HEK293 (cell line): ENCODE measurements at regions not wholly inside any gene's neighbourhood (a gene's known extent, or its start where the extent isn't known, plus 50 kb on each side); places are given as distances from the start of the nearest gene placed in this dataset.

ENCODE experiments used
- FEZF1 ChIP-seq: fragments of 450-650 bp; formaldehyde crosslinking; IDR thresholded peaks from 2 replicates; pipeline ENCODE4 v1.5.1; 2016; ENCODE audit warnings: missing biosample characterization, missing genetic modification characterization
- GLI4 ChIP-seq: fragments of 450-650 bp; formaldehyde crosslinking; IDR thresholded peaks from 2 replicates; pipeline ENCODE4 v1.5.1; 2016; ENCODE audit warnings: missing biosample characterization, missing genetic modification characterization
- SCRT1 ChIP-seq: fragments of 450-650 bp; formaldehyde crosslinking; IDR thresholded peaks from 2 replicates; pipeline ENCODE4 v1.5.1; 2016; ENCODE audit warnings: missing biosample characterization, missing genetic modification characterization, borderline replicate concordance
- SP3 ChIP-seq: fragments of 450-650 bp; formaldehyde crosslinking; IDR thresholded peaks from 2 replicates; pipeline ENCODE4 v1.5.1; 2016; ENCODE audit warnings: missing biosample characterization, missing genetic modification characterization
- TRIM28 ChIP-seq: IDR thresholded peaks from 2 replicates; pipeline ENCODE4 v1.6.1; 2011; ENCODE audit warnings: low read length, control low read depth, borderline replicate concordance
- WT1 ChIP-seq: fragments of 450-650 bp; formaldehyde crosslinking; IDR thresholded peaks from 2 replicates; pipeline ENCODE4 v1.5.1; 2016; ENCODE audit warnings: missing biosample characterization, missing genetic modification characterization
- ZEB2 ChIP-seq: fragments of 450-650 bp; formaldehyde crosslinking; IDR thresholded peaks from 2 replicates; pipeline ENCODE4 v1.5.1; 2016; ENCODE audit warnings: missing biosample characterization, missing genetic modification characterization
- ZFP3 ChIP-seq: fragments of 450-650 bp; formaldehyde crosslinking; IDR thresholded peaks from 2 replicates; pipeline ENCODE4 v1.5.1; 2016; ENCODE audit warnings: low read depth, missing biosample characterization, missing genetic modification characterization
- ZNF140 ChIP-seq: fragments of 450-650 bp; formaldehyde crosslinking; IDR thresholded peaks from 2 replicates; pipeline ENCODE4 v1.5.1; 2016; ENCODE audit warnings: missing biosample characterization, missing genetic modification characterization
- ZNF248 ChIP-seq: fragments of 450-650 bp; formaldehyde crosslinking; IDR thresholded peaks from 2 replicates; pipeline ENCODE4 v1.5.1; 2017; ENCODE audit warnings: missing biosample characterization, missing genetic modification characterization
- ZNF292 ChIP-seq: fragments of 450-650 bp; formaldehyde crosslinking; IDR thresholded peaks from 2 replicates; pipeline ENCODE4 v1.5.1; 2016; ENCODE audit warnings: low read depth, missing biosample characterization, missing genetic modification characterization, borderline replicate concordance
- ZNF341 ChIP-seq: fragments of 450-650 bp; formaldehyde crosslinking; IDR thresholded peaks from 2 replicates; pipeline ENCODE4; 2016; ENCODE audit warnings: low read depth, missing biosample characterization, missing genetic modification characterization
- ZNF366 ChIP-seq: fragments of 450-650 bp; formaldehyde crosslinking; conservative IDR thresholded peaks from 2 replicates; pipeline ENCODE4 v1.5.1; 2016; ENCODE audit warnings: missing biosample characterization, missing genetic modification characterization
- ZNF394 ChIP-seq: fragments of 450-650 bp; formaldehyde crosslinking; IDR thresholded peaks from 2 replicates; pipeline ENCODE4 v1.5.1; 2016; ENCODE audit warnings: missing biosample characterization, missing genetic modification characterization, mild to moderate bottlenecking, moderate library complexity, borderline replicate concordance
- ZNF548 ChIP-seq: fragments of 450-650 bp; formaldehyde crosslinking; IDR thresholded peaks from 2 replicates; pipeline ENCODE4 v1.5.1; 2016; ENCODE audit warnings: missing biosample characterization, missing genetic modification characterization
- ZNF555 ChIP-seq: fragments of 450-650 bp; formaldehyde crosslinking; conservative IDR thresholded peaks from 2 replicates; pipeline ENCODE4 v1.5.1; 2017; ENCODE audit warnings: missing biosample characterization, mild to moderate bottlenecking, missing genetic modification characterization, inconsistent platforms
- ZNF585B ChIP-seq: fragments of 450-650 bp; formaldehyde crosslinking; IDR thresholded peaks from 2 replicates; pipeline ENCODE4 v1.5.1; 2016; ENCODE audit warnings: missing biosample characterization, missing genetic modification characterization
- ZNF626 ChIP-seq: fragments of 450-650 bp; sonication (Bioruptor Pico); formaldehyde crosslinking; IDR thresholded peaks from 2 replicates; pipeline ENCODE4 v1.5.1; 2018; ENCODE audit warnings: missing biosample characterization, missing genetic modification characterization, inconsistent platforms
- ZNF660 ChIP-seq: fragments of 450-650 bp; IDR thresholded peaks from 2 replicates; pipeline ENCODE4 v1.5.1; 2018; ENCODE audit warnings: missing biosample characterization, mild to moderate bottlenecking, missing genetic modification characterization
- ZNF768 ChIP-seq: fragments of 450-650 bp; formaldehyde crosslinking; IDR thresholded peaks from 2 replicates; pipeline ENCODE4 v1.5.1; 2018; ENCODE audit warnings: missing biosample characterization, mild to moderate bottlenecking, missing genetic modification characterization
- ZNF791 ChIP-seq: fragments of 450-650 bp; formaldehyde crosslinking; IDR thresholded peaks from 2 replicates; pipeline ENCODE4 v1.5.1; 2016; ENCODE audit warnings: missing biosample characterization, missing genetic modification characterization
- TF ChIP-seq, protein P1 (sequence below): fragments of 450-650 bp; formaldehyde crosslinking; IDR thresholded peaks from 2 replicates; pipeline ENCODE4 v1.5.1; 2016; ENCODE audit warnings: missing biosample characterization, missing genetic modification characterization
- TF ChIP-seq, protein P2 (sequence below): fragments of 450-650 bp; formaldehyde crosslinking; IDR thresholded peaks from 2 replicates; pipeline ENCODE4 v1.5.1; 2016; ENCODE audit warnings: missing biosample characterization, missing genetic modification characterization
- TF ChIP-seq, protein P3 (sequence below): fragments of 450-650 bp; formaldehyde crosslinking; IDR thresholded peaks from 2 replicates; pipeline ENCODE4 v1.5.1; 2017; ENCODE audit warnings: missing biosample characterization, missing genetic modification characterization
- TF ChIP-seq, protein P4 (sequence below): fragments of 450-650 bp; formaldehyde crosslinking; IDR thresholded peaks from 2 replicates; pipeline ENCODE4 v1.5.1; 2016; ENCODE audit warnings: missing biosample characterization, missing genetic modification characterization
- TF ChIP-seq, protein P5 (sequence below): fragments of 450-650 bp; formaldehyde crosslinking; IDR thresholded peaks from 2 replicates; pipeline ENCODE4 v1.5.1; 2016; ENCODE audit warnings: missing biosample characterization, missing genetic modification characterization, borderline replicate concordance

DNA sequence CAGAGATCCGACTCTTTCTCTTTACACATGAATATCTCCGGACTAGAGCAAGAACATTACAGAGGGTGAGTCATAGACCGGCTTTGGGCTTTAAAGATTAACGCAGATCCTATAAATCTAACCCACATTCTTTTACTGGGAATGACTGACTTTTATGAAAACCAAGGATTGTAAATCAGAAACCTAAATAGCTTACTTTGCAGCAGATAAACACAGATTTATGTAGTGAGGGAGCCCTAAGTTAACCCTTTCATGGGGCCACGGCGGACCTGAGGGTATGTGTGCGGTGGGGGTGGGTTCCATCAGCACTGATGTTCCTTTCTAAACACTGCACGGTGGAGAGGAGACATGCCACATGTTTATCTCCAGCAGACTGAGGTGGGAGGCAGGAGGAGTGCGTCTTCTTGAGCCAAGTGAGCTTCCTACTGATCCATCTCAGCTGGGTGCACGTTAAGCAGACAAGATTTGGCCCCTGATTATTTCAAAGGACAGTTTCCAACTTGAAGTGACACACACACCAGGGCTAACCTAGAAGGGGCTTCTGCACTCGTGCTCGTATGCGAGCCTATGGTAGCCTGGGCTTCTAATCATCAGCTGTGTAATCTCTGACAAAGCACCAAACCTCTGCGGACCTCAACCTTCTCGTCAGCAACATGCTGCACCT lies 127.6 kb downstream of the WDR11 start (continued):
- TF ChIP-seq, protein P1, sequence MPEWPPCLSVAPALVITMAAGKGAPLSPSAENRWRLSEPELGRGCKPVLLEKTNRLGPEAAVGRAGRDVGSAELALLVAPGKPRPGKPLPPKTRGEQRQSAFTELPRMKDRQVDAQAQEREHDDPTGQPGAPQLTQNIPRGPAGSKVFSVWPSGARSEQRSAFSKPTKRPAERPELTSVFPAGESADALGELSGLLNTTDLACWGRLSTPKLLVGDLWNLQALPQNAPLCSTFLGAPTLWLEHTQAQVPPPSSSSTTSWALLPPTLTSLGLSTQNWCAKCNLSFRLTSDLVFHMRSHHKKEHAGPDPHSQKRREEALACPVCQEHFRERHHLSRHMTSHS (tag by site-specific recombination), result peak; percentile 65; the same call in 1 of the 2 replicates
- no peak for TF ChIP-seq ZNF140 (tag by site-specific recombination)
- TF ChIP-seq, protein P2, sequence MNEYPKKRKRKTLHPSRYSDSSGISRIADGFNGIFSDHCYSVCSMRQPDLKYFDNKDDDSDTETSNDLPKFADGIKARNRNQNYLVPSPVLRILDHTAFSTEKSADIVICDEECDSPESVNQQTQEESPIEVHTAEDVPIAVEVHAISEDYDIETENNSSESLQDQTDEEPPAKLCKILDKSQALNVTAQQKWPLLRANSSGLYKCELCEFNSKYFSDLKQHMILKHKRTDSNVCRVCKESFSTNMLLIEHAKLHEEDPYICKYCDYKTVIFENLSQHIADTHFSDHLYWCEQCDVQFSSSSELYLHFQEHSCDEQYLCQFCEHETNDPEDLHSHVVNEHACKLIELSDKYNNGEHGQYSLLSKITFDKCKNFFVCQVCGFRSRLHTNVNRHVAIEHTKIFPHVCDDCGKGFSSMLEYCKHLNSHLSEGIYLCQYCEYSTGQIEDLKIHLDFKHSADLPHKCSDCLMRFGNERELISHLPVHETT (tag by site-specific recombination), result peak; percentile 68
- peak; percentile 89 for TF ChIP-seq ZEB2 (tag by site-specific recombination)
- TF ChIP-seq GLI4 (tag by site-specific recombination), result no peak
- TF ChIP-seq, protein P3, sequence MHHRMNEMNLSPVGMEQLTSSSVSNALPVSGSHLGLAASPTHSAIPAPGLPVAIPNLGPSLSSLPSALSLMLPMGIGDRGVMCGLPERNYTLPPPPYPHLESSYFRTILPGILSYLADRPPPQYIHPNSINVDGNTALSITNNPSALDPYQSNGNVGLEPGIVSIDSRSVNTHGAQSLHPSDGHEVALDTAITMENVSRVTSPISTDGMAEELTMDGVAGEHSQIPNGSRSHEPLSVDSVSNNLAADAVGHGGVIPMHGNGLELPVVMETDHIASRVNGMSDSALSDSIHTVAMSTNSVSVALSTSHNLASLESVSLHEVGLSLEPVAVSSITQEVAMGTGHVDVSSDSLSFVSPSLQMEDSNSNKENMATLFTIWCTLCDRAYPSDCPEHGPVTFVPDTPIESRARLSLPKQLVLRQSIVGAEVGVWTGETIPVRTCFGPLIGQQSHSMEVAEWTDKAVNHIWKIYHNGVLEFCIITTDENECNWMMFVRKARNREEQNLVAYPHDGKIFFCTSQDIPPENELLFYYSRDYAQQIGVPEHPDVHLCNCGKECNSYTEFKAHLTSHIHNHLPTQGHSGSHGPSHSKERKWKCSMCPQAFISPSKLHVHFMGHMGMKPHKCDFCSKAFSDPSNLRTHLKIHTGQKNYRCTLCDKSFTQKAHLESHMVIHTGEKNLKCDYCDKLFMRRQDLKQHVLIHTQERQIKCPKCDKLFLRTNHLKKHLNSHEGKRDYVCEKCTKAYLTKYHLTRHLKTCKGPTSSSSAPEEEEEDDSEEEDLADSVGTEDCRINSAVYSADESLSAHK, result peak; percentile 79
- peak; percentile 93 for TF ChIP-seq FEZF1 (tag by site-specific recombination)
- peak; percentile 34; the same call in 1 of the 2 replicates for TF ChIP-seq ZFP3
- no peak for TF ChIP-seq ZNF626 (tag by site-specific recombination)
- TF ChIP-seq ZNF292 (tag by site-specific recombination), result no peak
- no peak for TF ChIP-seq ZNF791 (tag by site-specific recombination)
- TF ChIP-seq ZNF585B, result no peak
- TF ChIP-seq SP3 (tag by site-specific recombination), result no peak
- TF ChIP-seq ZNF341 (tag by site-specific recombination), result peak; percentile 22; the same call in 1 of the 2 replicates
- TF ChIP-seq, protein P4, sequence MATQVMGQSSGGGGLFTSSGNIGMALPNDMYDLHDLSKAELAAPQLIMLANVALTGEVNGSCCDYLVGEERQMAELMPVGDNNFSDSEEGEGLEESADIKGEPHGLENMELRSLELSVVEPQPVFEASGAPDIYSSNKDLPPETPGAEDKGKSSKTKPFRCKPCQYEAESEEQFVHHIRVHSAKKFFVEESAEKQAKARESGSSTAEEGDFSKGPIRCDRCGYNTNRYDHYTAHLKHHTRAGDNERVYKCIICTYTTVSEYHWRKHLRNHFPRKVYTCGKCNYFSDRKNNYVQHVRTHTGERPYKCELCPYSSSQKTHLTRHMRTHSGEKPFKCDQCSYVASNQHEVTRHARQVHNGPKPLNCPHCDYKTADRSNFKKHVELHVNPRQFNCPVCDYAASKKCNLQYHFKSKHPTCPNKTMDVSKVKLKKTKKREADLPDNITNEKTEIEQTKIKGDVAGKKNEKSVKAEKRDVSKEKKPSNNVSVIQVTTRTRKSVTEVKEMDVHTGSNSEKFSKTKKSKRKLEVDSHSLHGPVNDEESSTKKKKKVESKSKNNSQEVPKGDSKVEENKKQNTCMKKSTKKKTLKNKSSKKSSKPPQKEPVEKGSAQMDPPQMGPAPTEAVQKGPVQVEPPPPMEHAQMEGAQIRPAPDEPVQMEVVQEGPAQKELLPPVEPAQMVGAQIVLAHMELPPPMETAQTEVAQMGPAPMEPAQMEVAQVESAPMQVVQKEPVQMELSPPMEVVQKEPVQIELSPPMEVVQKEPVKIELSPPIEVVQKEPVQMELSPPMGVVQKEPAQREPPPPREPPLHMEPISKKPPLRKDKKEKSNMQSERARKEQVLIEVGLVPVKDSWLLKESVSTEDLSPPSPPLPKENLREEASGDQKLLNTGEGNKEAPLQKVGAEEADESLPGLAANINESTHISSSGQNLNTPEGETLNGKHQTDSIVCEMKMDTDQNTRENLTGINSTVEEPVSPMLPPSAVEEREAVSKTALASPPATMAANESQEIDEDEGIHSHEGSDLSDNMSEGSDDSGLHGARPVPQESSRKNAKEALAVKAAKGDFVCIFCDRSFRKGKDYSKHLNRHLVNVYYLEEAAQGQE (tag by site-specific recombination), result no peak
- no peak for TF ChIP-seq ZNF768 (tag by site-specific recombination)
- TF ChIP-seq ZNF660, result no peak; the same call in 1 of the 2 replicates
- TF ChIP-seq ZNF394 (tag by site-specific recombination), result peak; percentile 29; the same call in 1 of the 2 replicates
- peak; percentile 80 for TF ChIP-seq ZNF366 (tag by site-specific recombination)
- peak; percentile 86 for TF ChIP-seq TRIM28
- no peak for TF ChIP-seq ZNF248 (tag by site-specific recombination)
- peak; percentile 72 for TF ChIP-seq WT1
- 0 out of 2 replicates have a peak, but pooled peaks have one; percentile 35 for TF ChIP-seq SCRT1
- TF ChIP-seq, protein P5, sequence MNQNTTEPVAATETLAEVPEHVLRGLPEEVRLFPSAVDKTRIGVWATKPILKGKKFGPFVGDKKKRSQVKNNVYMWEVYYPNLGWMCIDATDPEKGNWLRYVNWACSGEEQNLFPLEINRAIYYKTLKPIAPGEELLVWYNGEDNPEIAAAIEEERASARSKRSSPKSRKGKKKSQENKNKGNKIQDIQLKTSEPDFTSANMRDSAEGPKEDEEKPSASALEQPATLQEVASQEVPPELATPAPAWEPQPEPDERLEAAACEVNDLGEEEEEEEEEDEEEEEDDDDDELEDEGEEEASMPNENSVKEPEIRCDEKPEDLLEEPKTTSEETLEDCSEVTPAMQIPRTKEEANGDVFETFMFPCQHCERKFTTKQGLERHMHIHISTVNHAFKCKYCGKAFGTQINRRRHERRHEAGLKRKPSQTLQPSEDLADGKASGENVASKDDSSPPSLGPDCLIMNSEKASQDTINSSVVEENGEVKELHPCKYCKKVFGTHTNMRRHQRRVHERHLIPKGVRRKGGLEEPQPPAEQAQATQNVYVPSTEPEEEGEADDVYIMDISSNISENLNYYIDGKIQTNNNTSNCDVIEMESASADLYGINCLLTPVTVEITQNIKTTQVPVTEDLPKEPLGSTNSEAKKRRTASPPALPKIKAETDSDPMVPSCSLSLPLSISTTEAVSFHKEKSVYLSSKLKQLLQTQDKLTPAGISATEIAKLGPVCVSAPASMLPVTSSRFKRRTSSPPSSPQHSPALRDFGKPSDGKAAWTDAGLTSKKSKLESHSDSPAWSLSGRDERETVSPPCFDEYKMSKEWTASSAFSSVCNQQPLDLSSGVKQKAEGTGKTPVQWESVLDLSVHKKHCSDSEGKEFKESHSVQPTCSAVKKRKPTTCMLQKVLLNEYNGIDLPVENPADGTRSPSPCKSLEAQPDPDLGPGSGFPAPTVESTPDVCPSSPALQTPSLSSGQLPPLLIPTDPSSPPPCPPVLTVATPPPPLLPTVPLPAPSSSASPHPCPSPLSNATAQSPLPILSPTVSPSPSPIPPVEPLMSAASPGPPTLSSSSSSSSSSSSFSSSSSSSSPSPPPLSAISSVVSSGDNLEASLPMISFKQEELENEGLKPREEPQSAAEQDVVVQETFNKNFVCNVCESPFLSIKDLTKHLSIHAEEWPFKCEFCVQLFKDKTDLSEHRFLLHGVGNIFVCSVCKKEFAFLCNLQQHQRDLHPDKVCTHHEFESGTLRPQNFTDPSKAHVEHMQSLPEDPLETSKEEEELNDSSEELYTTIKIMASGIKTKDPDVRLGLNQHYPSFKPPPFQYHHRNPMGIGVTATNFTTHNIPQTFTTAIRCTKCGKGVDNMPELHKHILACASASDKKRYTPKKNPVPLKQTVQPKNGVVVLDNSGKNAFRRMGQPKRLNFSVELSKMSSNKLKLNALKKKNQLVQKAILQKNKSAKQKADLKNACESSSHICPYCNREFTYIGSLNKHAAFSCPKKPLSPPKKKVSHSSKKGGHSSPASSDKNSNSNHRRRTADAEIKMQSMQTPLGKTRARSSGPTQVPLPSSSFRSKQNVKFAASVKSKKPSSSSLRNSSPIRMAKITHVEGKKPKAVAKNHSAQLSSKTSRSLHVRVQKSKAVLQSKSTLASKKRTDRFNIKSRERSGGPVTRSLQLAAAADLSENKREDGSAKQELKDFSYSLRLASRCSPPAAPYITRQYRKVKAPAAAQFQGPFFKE (tag by site-specific recombination), result no peak
- TF ChIP-seq ZNF548, result no peak
- TF ChIP-seq ZNF555 (tag by site-specific recombination), result no peak
